GM18858 (cell line): ENCODE measurements at regions not wholly inside any gene's neighbourhood (a gene's known extent, or its start where the extent isn't known, plus 50 kb on each side); places are given as distances from the start of the nearest gene placed in this dataset.

ENCODE experiments used
- ATAC-seq: cut with Tn5 transposase; IDR thresholded peaks from one replicate; pipeline ENCODE4 v1.9.1; 2021; ENCODE audit not compliant: unreplicated experiment

- ATAC-seq = no peak
These were observed 328.2 kb upstream of the NCAM1 start for GRCh38 chr11:112632866-112633505.

GRCh38 chr11:112634551-112634950, 326.7 kb upstream of the NCAM1 start:
- no peak for ATAC-seq

GRCh38 chr11:112634995-112635737, 326.1 kb upstream of the NCAM1 start:
- no peak for ATAC-seq

- ATAC-seq = no peak
These were observed 324.1 kb upstream of the NCAM1 start for GRCh38 chr11:112637076-112637475.

GRCh38 chr11:112637876-112638275, 323.3 kb upstream of the NCAM1 start:
- ATAC-seq = no peak

- ATAC-seq = no peak
These were observed 321.8 kb upstream of the NCAM1 start for GRCh38 chr11:112639469-112639868.

- no peak for ATAC-seq
These were observed 317.8 kb upstream of the NCAM1 start for GRCh38 chr11:112643416-112643815.

GRCh38 chr11:112644410-112645131, 316.6 kb upstream of the NCAM1 start:
- ATAC-seq = peak; percentile 79

DNA sequence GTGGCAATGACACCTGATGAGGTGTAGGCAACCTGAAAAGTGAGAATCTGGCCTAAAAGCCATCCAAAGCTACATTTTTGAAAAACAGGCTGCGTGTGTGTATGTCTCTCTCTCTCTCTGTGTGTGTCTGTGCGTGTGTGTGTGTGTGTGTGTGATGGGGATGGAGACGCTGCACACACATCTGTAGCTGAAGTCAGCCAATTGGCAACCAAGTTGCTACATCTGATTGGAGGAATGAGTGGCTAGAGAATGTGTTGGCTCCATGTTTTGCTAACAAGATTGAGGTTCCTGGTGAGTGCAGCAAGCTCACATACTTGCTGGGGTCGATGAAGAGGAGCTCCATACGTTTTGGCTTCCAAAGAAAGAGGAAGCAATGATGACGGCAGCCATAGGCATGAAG, 311.4 kb upstream of the NCAM1 start:
- no peak for ATAC-seq

DNA sequence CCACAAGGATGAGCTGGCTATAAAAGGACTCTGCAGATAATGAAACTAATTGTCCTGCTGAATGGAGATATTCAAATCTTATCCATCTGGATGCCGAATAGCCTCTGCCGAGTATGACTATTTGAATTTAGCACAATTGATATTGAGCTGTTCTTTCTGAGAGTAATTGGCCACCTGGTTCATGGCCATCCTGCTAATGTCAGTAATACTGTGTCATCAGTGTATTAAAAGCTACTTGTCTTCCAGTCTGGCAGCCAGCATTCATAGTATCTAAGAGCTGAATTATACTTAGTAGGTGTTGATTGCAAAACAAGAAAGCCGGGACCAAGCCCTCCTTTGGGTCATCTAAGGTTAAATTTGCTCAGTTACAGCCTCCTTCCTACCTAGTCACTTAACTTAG, 310.7 kb upstream of the NCAM1 start:
- no peak for ATAC-seq

- ATAC-seq = no peak
These were observed 309.8 kb upstream of the NCAM1 start for GRCh38 chr11:112651386-112651785.

GRCh38 chr11:112652786-112653390, 308.3 kb upstream of the NCAM1 start:
- no peak for ATAC-seq

DNA sequence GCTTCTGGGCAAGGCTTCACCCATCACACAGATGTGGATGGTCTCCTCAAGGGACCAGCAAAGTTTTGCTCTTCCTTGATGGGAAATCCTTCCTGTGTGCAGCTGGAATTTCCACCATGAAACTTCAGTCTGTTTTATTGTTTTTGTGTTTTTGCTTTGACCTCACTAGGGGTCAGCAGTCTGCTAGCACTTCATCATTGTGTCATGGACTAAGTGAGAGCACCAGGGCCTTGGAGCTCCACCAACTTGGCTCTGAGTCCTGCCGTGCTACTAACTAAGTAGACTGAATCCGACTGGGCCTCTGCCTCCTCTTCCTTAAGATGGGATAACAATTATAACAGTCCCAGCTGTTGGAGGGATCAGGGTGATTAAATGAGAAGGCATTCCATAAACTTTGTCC, 305.8 kb upstream of the NCAM1 start:
- ATAC-seq = no peak

DNA sequence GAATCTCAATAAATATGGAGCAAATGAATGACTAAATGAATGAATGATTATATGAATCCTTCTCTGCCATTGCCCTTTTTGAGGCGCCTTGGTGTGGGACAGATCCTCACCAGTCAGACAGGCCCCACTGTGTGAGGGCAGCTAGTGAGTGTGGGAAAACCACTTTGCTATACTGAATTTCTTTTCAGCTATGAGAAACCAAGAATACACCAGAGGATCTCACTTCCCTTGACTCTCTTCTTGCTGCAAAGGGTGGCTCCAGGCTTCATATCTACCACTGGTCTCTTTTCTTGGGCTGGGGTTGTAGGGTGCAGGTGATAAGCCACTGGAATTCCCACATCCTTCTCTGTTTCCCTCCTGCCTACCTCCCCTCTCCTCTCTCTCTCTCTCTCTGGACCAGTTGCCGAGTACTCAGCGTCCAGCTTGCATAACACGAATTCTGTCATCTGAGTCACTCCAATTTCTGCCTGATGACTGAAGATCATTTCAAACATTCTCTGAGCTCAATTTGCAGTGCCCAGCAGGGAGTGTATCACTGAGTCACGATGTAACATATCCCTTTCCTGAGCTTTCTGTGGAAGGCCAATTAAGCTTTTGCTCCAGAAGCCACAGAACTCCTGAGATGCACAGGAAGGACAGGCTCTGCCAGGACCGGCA, 304.3 kb upstream of the NCAM1 start:
- no peak for ATAC-seq

- no peak for ATAC-seq
These were observed 302.8 kb upstream of the NCAM1 start for GRCh38 chr11:112658431-112658878.

GRCh38 chr11:112661146-112661545, 300.1 kb upstream of the NCAM1 start:
- no peak for ATAC-seq

DNA sequence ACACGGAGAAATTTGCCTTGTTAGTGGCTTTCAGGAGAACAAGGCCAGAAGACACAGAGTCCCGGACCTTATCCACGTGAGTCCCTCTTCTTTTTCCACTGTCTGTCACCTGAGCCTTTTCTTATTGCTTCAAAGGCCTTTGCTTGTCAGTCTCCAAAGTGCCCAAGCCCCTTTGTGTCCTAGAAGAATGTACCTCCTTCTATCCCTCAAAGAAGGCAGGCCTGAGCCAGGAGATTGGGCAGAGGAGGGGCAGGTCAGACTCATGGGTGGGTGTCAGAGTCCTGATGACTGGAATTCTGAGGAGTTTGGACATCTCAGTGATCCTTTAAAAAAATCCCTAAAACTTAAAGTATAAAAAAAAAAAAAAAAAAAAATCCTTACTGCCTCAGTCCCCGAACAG, 299.6 kb upstream of the NCAM1 start:
- ATAC-seq = no peak

DNA sequence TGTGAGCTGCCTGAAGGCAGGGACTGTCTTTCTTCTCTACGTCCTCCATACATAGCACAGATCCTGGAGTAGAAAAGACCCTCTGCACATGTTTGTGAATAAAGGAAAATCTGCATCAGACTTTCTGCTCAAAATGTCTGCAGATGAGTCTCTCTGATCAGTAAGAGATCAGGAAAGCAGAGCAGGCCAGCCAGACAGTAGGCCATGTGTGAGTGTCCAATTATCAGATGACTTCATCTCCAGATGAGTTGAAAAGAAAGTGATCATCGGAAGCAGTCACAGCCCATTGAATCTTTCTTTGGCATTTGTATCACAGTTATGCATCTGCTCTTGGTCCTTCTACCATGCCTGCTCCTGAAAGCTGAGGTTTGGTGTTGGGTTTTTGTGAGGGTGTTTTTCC, 298.7 kb upstream of the NCAM1 start:
- ATAC-seq = no peak

DNA sequence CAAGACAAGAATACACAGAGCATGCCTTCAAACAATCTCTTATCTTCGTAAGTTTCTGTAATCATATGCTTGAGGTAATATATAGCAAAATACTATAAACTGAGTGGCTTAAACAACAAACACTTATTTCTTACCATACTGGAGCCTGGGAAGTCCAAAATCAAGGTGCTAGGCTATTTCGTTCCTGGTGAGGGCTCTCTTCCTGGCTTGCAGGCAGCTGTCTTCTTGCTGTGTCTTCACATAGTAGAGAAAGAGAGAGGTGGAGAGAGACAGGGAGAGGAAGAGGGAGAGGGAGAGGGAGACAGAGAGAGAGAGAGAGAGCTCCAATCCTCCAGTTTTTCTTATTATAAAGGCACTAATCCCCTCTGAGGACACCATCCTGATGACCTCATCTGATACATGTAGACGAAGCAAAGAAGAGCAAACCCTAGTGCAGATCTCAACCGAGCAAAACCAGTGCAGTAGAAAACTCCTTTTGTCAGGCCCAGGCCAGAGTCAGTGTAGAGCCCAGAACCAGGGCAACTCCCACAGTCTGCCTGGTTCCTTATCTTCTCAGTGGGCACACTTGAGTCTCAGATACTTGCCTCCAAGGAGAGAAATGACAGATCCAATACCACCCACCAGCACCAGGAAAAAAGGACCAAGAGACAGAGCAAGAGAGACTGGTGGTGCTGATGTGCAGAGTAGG, 297.1 kb upstream of the NCAM1 start:
- no peak for ATAC-seq

DNA sequence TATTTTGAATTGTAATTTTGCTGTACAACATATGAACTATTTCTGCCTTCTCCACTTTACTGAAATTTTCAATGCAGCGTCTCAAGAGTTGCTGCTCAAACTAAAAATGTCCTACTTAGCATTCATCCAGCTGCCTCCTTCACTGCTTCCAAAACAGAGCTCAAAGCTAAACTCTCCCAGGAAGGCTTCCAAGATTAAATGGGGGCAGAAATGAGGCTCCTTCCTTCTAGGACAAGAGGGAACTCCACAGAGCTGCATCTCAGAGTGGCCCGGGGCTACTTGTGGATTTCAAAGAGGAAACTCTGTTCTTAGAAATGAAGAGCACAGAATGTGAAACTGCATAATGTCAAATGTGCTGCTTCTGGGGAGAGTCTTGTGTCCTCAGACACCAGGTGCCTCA, 295.9 kb upstream of the NCAM1 start:
- no peak for ATAC-seq

DNA sequence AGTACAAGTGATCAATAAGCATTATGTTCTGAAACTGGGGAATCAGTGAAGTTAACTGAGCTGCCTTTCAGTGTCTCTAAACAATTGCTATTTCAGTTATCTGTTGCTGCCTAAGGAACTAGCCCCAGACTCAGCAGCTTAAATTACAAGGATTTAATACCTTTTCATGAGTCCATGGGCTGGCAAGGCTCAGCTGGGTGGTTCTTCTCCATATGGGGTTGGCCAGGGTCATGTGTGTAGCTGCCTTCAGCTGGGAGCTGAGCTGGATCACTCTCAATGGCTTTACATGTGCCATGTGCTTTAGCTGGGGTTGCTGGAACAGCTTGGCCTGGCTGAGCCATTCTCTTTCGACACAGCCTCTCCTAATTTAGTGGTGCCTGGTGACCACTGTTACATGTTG, 295.0 kb upstream of the NCAM1 start:
- no peak for ATAC-seq
